HG03280 (cell line): ENCODE measurements at regions not wholly inside any gene's neighbourhood (a gene's known extent, or its start where the extent isn't known, plus 50 kb on each side); places are given as distances from the start of the nearest gene placed in this dataset.
"Not testable (repeated sequence)": the region's sequence is repeated elsewhere in the genome, so short reads cannot be mapped to it uniquely, and the experiment has no call there.

ENCODE experiments used
- ATAC-seq: cut with Tn5 transposase; IDR thresholded peaks from one replicate; pipeline ENCODE4 v1.9.1; 2021; ENCODE audit warnings: mild to moderate bottlenecking, moderate library complexity; ENCODE audit not compliant: unreplicated experiment

- no peak for ATAC-seq
Observed at GRCh38 chr15:100733101-100733842, 130.9 kb downstream of the ASB7 start.

- not testable (repeated sequence) for ATAC-seq
Observed at GRCh38 chr15:100733843-100734185, 131.4 kb downstream of the ASB7 start.

DNA sequence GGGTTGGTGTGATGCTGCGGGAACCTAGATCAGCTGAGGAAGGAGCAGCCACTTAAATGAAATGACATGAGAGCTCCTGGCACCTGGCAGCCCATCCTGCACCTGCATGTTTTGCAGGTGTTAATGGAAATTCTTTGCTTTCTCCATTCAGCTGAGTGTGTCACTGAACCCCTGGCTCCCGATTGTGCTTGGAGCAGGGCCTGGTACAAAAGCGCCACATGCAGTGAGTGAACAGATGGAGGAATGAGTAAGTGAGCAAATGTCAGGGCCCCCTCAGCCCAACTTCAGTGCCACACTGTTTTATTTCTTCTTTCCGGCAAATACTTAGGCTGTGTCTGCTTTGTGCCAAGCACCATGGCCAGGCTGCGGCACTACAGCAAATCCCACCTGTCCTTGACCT lies 132.2 kb downstream of the ASB7 start:
- ATAC-seq = no peak

GRCh38 chr15:100735129-100736053 lies 133.0 kb downstream of the ASB7 start:
- no peak for ATAC-seq

DNA sequence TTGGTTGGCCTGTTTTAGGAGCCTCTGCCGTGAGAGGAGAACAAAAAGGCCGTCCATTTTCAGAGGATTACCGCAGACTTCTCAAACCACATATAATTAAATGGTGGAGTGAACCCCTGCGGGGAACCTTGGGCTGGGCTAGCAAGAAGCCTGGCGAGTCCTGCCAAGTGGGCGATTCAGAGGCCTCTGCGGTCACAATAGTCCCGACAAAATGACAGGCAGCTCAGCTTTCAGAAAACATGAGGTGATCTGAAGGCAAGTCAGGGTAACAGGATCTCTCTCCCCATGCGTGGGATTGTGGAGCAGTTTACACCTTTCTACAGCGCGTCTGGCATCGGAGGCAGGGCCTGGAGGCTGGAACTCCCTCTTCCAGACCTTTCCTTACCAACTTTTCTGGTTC lies 134.8 kb downstream of the ASB7 start:
- ATAC-seq = no peak

DNA sequence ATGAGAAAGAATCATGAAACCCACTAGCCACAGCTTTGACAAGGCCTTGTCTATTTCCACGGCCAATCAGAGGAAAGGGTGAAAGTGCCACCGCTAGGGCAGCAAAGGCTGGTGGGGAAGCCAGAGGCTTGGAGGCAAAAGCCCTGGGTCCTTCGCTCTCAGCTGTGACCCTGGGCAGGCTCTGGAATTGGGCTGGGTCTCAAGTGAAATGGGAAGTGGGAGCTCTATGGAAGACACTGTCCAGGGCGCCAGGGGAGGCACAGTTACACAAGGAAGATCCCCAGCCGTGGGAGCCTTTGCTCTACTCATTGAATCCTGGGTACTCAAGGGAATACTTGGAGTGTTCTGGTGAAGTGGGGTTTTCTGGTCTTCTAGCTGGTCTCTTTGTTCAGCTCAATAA lies 136.2 kb downstream of the ASB7 start:
- no peak for ATAC-seq

DNA sequence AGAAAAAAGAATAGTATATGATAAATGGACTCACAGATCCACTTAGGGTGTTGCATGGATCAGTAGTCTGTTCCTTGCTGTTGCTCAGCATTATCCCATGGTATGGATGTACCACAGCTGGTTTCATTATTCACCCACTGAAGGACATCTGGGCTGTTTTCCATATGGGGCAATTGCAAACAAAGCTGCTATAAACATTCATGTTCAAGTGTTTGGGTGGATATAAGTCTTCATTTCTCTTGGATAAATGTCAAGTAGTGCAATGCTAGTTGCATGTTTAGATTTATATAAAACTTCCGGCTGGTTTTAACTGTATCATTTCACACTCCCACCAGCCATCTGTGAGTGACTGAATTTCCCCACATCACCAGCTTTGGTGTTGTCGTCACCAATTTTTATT lies 137.7 kb downstream of the ASB7 start:
- ATAC-seq = no peak

- ATAC-seq = no peak
Observed at GRCh38 chr15:100751585-100751984, 128.0 kb upstream of the ALDH1A3 start.

DNA sequence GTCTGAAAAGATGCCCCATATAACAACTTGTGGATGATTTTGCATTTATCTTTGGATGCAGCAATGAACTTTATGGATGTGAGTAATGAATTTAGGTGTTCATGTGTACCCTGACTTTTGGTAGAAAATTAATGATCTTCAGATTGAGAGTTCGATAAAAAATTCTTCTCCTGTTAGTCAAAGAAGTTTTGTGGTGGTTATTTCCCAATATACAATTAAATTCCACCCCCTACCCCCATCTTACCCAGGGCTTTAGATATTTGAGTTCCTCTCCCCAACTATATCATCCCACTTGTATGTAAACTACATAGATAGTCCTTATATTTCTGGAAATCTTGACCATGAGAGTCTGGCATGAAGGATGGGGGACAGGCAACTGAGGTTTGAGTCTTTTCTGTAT lies 126.1 kb upstream of the ALDH1A3 start:
- no peak for ATAC-seq

- no peak for ATAC-seq
Observed at GRCh38 chr15:100757661-100758060, 122.0 kb upstream of the ALDH1A3 start.

- no peak for ATAC-seq
Observed at GRCh38 chr15:100758555-100758954, 121.1 kb upstream of the ALDH1A3 start.

GRCh38 chr15:100759106-100759505 lies 120.5 kb upstream of the ALDH1A3 start:
- ATAC-seq = no peak

DNA sequence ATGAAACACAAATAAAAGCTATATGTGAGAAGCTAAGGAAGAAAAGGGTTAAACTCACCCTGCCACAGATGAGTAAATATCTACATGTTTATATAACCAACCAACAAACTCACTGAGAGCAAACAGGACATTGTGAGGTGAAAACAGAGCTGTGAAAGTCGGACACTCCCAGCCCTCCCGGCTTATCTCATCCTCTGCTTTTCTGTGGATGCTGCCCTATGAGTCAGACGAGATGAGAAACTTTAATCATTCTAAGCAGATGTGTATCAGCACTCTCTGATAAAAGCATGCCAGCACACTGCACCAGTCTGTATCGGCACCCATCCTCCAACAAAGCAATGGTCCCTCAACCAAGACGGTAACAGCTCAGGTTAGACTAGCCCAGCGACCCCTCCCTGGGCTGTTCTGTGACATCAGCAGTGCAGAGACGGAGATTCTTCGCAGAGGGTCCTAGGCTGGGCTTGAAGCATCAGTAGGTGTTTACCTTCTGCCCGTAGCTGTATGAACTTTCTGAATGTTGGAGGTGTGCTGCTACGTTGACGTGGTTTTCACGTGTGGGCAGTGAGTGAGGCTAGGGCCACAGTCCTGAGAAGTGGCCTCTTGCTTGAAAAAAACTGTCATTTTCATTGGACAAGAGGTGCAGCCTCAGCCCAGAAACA lies 119.8 kb upstream of the ALDH1A3 start:
- no peak for ATAC-seq

DNA sequence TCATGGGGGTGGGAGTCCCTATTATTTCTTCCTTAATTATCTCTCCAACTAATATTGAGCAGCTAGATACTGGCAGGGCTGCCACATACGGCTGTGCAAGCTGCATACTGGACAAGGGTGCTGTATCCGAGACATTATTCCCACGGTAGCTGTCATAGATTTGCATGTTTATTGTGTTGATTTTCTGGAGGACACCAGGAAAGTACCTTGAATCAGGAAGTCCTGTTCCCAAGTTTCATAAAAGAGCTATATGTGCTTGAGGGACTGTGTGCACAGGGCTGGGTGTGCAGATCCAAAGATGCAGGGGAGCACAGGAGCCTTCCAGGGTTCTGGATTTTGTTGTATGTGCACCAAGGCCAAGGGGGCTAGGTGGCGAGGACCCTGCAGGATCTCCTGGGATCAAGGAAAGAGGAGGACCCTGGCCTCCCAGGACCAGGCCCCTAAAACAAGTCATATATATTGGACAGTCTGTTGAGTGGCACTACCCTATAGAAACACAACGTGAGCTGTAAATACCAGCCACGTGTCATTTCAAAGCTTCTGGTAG lies 119.2 kb upstream of the ALDH1A3 start:
- ATAC-seq = no peak

GRCh38 chr15:100761290-100761935 lies 118.2 kb upstream of the ALDH1A3 start:
- ATAC-seq = no peak

DNA sequence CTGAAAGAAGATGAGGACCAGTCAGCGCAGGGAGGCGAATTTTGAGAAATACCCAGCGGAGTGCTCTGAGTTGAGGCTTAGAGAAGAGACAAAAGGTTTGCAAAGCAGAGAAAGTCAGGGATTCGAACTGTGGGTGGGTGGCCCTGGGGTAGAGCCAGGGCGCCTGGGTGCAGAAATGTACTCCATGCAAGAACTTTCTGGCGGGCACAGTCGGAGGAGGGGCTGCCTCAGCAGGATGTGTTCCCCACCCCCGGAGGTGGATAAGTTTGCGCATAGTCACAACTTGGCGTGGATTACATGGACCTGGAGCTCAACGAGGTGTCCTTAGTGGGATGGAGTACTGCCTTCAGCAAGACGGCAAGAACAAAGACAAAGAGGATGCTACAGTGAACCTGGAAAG lies 117.3 kb upstream of the ALDH1A3 start:
- no peak for ATAC-seq

GRCh38 chr15:100762913-100763834 lies 116.5 kb upstream of the ALDH1A3 start:
- no peak for ATAC-seq

DNA sequence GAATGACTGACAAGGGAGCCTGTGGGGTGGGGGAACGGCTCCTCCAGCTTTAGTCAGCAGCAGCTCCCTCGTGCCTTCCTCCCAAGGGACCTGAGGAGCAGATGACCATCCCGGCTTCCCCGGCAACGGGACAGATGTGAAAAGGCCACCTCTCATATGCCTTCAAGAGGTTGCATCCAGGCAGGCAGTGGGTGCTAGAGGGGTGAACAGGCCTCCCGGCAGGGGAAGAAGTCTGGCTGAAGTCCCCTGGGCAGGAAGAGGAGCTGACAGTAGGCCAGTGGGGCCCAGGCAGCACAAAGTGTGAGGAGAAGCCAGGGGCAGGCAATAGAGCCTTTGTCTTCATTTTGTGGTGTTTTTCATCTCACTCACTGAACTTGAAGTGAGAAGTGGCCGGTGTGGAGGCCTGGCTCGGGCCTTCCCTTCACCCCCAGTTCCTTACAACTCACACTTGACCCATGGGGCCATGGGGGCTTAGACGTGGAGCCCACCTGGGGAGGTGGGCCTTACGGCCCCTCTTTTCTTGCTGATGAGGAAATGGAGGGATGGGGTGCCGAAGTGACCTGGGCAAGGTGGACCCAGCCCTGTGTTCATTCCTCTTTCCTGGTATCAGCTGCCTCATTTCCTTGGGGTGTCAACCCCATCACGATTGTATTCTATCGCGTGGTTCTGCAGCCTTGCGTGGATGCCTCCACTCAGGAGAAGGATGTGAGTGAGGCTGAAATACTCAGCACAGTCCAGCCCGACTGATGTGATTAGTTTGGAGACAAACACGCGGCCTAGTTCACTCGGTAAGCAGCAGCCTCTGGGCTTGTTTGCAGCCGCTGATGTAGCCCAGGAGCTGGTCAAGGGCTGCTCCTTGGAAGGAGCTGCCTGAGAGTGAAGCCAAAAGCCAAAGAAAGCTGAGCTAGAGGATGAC lies 115.5 kb upstream of the ALDH1A3 start:
- no peak for ATAC-seq
